Esophagus squamous epithelium (tissue), 5 donors: ENCODE measurements at regions not wholly inside any gene's neighbourhood (a gene's known extent, or its start where the extent isn't known, plus 50 kb on each side); places are given as distances from the start of the nearest gene placed in this dataset.

Experiments used
- DNase-seq: peaks from one replicate; lab custom pipeline; 2025; lab: John Stamatoyannopoulos, UW
- H3K27ac ChIP-seq, 4 donors: fragments of 200-600 bp; sonication (generic); one replicate each; pipeline ENCODE4 v1.5.1; 2016 to 2019; ENCODE audit warnings: mild to moderate bottlenecking in 1 of 4
- H3K27me3 ChIP-seq, 4 donors: fragments of 200-600 bp; sonication (generic); 1 replicate in 3 of 4; 2 replicates in 1 of 4; pipeline versions ENCODE4 v1.5.1 to v1.6.0; 2017 to 2021; ENCODE audit warnings: antibody characterized with exemption in 1 of 4
- H3K36me3 ChIP-seq, 3 donors: fragments of 200-600 bp; sonication (generic); one replicate each; pipeline ENCODE4 v1.5.1; 2016 to 2019
- H3K4me1 ChIP-seq, 3 donors: fragments of 200-600 bp; sonication (generic); one replicate each; pipeline ENCODE4 v1.5.1; 2017 to 2019
- H3K4me3 ChIP-seq, 4 donors: fragments of 200-600 bp; sonication (generic); 1 replicate in 3 of 4; 2 replicates in 1 of 4; pipeline ENCODE4 v1.5.1; 2016 to 2019; ENCODE audit warnings: mild to moderate bottlenecking in 2 of 4, moderate library complexity in 1 of 4
- H3K9me3 ChIP-seq, 3 donors: fragments of 200-600 bp; sonication (generic); one replicate each; pipeline ENCODE4 v1.5.1; 2016 to 2019
- CTCF ChIP-seq, 6 experiments: fragments of 450-650 bp in 4 of 6; fragments of 200-600 bp in 2 of 6; sonication (generic) in 2 of 6; IDR thresholded peaks; one replicate each; pipeline ENCODE4 v1.5.1; 2016 to 2019; ENCODE audit warnings: antibody characterized with exemption in 6 of 6, mild to moderate bottlenecking in 4 of 6, moderate library complexity in 4 of 6
- POLR2A ChIP-seq, 4 donors: fragments of 450-650 bp; IDR thresholded peaks; one replicate each; pipeline ENCODE4 v1.6.1; 2017; ENCODE audit warnings: antibody characterized with exemption in 4 of 4, mild to moderate bottlenecking in 4 of 4, moderate library complexity in 3 of 4
- WGBS, 2 donors: methylation state at CpG; one replicate each; pipeline ENCODE4 v1.1.5; 2018; 5-methylcytosine and 5-hydroxymethylcytosine counted together
- intact Hi-C: fragments of 100-400 bp; cut with DNase I; formaldehyde crosslinking; loops from one replicate; pipeline ENCODE4 v1.15.0; 2022
- donor health status: DM: yes; HTN: yes; CAD: no.

- Histone ChIP-seq H3K27me3 (peaks cover 0 to 17% (median 0%) of the 10 kb centered on the region in 4 donors), H3K36me3 (no peaks in the 10 kb centered on the region), H3K4me3 (no peak overlapping the region), H3K9me3 (no peaks in the 10 kb centered on the region), H3K27ac (no peak overlapping the region), H3K4me1 (peaks cover 8 to 16% (median 11%) of the 10 kb centered on the region in 3 donors)
- WGBS, 2 donors, result 33 to 44% methylated on average over 3 of the region's 3 CpGs
- TF ChIP-seq CTCF (IDR thresholded peaks at IDR 0.05) (no peak), POLR2A (IDR thresholded peaks at IDR 0.05) (no peak)
- intact Hi-C loops, result no loop called here
- DNase-seq, result no peak
Observed at GRCh38 chr4:176005766-176006165, 59.9 kb upstream of the WDR17 start.

- no peak for TF ChIP-seq CTCF (IDR thresholded peaks at IDR 0.05)
- no peak for TF ChIP-seq POLR2A (IDR thresholded peaks at IDR 0.05)
- Histone ChIP-seq H3K27ac (no peak overlapping the region), H3K36me3 (no peaks in the 10 kb centered on the region), H3K4me3 (no peak overlapping the region), H3K4me1 (no peaks in the 10 kb centered on the region), H3K9me3 (no peaks in the 10 kb centered on the region), H3K27me3 (no peaks in the 10 kb centered on the region)
- intact Hi-C loops, result no loop called here
- no peak for DNase-seq
- WGBS, 2 donors, result 77 to 87% methylated on average over 2 of the region's 2 CpGs
Observed at GRCh38 chr4:176009254-176009653, 56.4 kb upstream of the WDR17 start.

- no peaks in the 10 kb centered on the region for H3K36me3 ChIP-seq
- WGBS, 2 donors, result 40 to 50% methylated on average over 1 to 2 of the region's 2 CpGs
- H3K27ac ChIP-seq, result no peak overlapping the region
- H3K9me3 ChIP-seq, result no peaks in the 10 kb centered on the region
- no peak overlapping the region for H3K4me3 ChIP-seq
- TF ChIP-seq POLR2A (IDR thresholded peaks at IDR 0.05) (no peak), CTCF (IDR thresholded peaks at IDR 0.05) (no peak)
- intact Hi-C loops, result no loop called here
- no peaks in the 10 kb centered on the region for H3K27me3 ChIP-seq
- DNase-seq, result no peak
- no peaks in the 10 kb centered on the region for H3K4me1 ChIP-seq
Observed at GRCh38 chr4:176011529-176011928, 54.1 kb upstream of the WDR17 start.

GRCh38 chr4:176013476-176014247, 52.0 kb upstream of the WDR17 start:
- no peak for DNase-seq
- H3K4me3 ChIP-seq, result no peak overlapping the region
- no peaks in the 10 kb centered on the region for H3K4me1 ChIP-seq
- H3K36me3 ChIP-seq, result no peaks in the 10 kb centered on the region
- WGBS, 2 donors, result 78 to 79% methylated on average over 8 of the region's 8 CpGs
- H3K27ac ChIP-seq, result no peak overlapping the region
- no peaks in the 10 kb centered on the region for H3K27me3 ChIP-seq
- TF ChIP-seq CTCF (IDR thresholded peaks at IDR 0.05) (no peak), POLR2A (IDR thresholded peaks at IDR 0.05) (no peak)
- H3K9me3 ChIP-seq, result no peaks in the 10 kb centered on the region
- intact Hi-C loops, result no loop called here

- Histone ChIP-seq H3K9me3 (no peaks in the 10 kb centered on the region), H3K36me3 (no peaks in the 10 kb centered on the region), H3K4me1 (no peaks in the 10 kb centered on the region), H3K4me3 (no peak overlapping the region), H3K27me3 (no peaks in the 10 kb centered on the region), H3K27ac (no peak overlapping the region)
- intact Hi-C loops, result no loop called here
- no peak for TF ChIP-seq CTCF (IDR thresholded peaks at IDR 0.05)
- no peak for TF ChIP-seq POLR2A (IDR thresholded peaks at IDR 0.05)
- DNase-seq, result no peak
Observed at GRCh38 chr4:176014583-176015108, 51.0 kb upstream of the WDR17 start.
